ENCODE measurements at regions not wholly inside any gene's neighbourhood (a gene's known extent, or its start where the extent isn't known, plus 50 kb on each side); places are given as distances from the start of the nearest gene placed in this dataset.

DNA sequence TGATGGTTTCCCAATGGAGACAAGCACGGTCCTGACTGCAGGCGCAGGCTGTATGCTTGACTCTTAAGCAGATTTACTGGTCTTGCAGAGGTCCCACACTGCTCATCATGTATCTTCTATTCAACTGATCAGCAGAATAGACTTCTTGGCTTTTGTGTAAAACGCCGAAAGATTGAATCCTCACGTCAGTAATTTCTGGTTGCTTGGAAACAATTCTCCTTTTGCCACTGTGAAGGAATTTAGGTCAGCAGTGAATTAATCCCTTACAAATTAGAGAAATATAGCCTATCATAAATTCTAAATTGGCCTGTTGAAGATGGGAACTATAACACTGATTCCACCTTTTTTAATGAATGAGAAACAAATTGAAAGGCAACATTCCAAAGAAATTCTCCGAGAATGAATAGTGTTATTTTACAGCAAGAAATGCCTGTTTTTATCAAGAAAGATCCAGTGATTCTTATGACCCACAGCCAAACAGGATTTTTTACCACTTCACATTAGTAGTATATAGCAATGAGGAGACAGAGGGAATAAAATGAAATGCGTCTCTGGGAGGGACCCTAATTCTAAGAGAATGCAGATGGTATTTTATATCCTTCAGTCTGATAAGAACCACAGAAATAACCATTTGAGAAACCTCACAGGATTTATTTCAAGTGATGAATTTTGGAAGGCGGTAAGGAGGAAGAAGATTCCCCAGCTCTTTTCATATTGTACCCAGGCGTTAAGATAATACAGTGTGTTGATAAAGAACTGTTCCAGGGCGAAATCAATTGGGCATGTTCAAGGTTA lies 362.5 kb downstream of the RAB38 start:
- TF ChIP-seq, protein P1, sequence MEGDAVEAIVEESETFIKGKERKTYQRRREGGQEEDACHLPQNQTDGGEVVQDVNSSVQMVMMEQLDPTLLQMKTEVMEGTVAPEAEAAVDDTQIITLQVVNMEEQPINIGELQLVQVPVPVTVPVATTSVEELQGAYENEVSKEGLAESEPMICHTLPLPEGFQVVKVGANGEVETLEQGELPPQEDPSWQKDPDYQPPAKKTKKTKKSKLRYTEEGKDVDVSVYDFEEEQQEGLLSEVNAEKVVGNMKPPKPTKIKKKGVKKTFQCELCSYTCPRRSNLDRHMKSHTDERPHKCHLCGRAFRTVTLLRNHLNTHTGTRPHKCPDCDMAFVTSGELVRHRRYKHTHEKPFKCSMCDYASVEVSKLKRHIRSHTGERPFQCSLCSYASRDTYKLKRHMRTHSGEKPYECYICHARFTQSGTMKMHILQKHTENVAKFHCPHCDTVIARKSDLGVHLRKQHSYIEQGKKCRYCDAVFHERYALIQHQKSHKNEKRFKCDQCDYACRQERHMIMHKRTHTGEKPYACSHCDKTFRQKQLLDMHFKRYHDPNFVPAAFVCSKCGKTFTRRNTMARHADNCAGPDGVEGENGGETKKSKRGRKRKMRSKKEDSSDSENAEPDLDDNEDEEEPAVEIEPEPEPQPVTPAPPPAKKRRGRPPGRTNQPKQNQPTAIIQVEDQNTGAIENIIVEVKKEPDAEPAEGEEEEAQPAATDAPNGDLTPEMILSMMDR (IDR thresholded peaks at IDR 0.05 in 4 of 5, conservative IDR thresholded peaks at IDR 0.05 in 1 of 5): no peak
- TF ChIP-seq POLR2A (IDR thresholded peaks at IDR 0.05): no peak
